ENCODE measurements at regions not wholly inside any gene's neighbourhood (a gene's known extent, or its start where the extent isn't known, plus 50 kb on each side); places are given as distances from the start of the nearest gene placed in this dataset.
A peak's percentile ranks its signal among the peaks of the same experiment; 100 is the strongest.
"Not testable (repeated sequence)": the region's sequence is repeated elsewhere in the genome, so short reads cannot be mapped to it uniquely, and the experiment has no call there.

DNA sequence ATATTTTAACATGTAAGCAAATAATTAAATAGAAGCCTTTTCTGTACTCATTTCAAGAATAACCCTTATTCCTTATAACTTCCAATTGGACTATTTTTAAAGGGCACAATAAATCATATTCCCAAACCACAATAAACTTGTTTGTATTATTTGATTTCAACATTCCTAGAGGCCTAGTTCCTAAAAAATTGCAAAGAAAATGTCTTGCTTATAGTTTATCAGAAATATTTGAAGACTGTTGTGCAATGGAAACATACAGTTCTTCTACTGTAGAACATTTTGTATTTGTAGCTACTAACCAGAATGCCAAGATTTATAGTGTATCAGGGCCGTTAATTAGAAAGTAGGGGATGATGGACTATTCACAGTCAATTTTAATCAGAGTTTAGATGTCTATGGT lies 1037.0 kb upstream of the CDH18 start:
- DNase-seq: no peak

- DNase-seq: no peak
These were observed 1025.2 kb upstream of the CDH18 start for GRCh38 chr5:21013237-21013636.

DNA sequence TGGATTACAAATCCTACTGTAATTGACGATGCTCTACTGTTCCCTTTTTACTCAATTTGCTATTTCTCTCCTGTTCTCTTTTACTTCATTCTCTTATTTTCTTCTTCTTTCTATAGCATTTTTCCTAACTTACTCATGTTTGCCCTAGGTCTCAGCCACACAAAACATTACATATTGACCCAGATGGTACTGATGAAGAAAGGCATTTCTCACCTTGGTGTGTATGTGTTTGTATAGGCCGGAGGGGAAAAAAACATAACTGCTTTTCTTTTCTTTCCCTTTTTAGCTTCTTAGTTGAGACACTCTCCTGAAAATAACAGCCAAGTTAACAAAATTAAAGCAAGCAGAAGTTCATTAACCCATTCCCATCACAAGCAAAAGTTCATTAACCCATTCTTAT lies 1019.8 kb upstream of the CDH18 start:
- DNase-seq: no peak

- DNase-seq: not testable (repeated sequence)
These were observed 1000.9 kb upstream of the CDH18 start for GRCh38 chr5:20988933-20989332.

- DNase-seq: no peak
These were observed 997.8 kb upstream of the CDH18 start for GRCh38 chr5:20985754-20986153.

- peak; percentile 22 for DNase-seq
These were observed 986.4 kb upstream of the CDH18 start for GRCh38 chr5:20974426-20974825.

GRCh38 chr5:20972419-20972925 lies 984.5 kb upstream of the CDH18 start:
- DNase-seq: peak; percentile 30

DNA sequence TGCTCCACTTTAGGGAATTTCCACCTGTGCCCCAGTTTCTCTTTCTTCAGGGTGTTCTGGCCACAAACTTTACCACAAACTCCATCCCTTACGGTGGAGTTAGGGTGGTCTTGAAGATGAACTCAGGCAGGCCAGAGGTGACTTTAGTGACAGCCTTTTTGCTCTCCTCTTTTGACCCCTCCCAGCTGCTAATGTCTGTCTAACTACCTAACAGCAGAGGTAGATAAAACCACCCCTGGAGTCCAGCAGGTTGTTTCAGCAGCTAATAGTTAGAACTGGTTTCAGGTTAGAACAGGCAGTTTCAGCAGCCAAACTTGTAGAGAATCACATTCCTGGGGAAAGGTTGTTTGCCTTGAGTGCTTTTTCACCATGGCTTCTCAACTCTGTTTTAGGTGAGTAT lies 971.3 kb upstream of the CDH18 start:
- no peak for DNase-seq

DNA sequence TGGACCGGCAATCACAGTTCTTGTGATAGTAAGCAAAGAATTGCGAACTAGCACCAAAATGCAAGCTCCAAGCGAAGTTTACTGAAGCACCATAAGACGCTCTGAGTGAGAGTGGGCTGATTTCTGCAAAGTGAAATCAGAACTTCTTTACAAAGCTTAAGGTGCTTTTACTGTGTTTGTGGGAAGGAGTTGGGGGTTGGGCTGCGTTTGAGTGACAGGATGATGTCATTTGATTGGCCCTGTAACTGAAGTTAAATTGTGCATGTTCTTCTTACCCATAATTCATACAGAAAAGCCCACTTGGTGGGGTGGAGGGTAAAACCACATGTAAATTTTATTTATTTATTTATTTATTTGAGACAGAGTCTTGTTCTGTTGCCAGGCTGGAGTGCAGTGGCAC lies 970.6 kb upstream of the CDH18 start:
- DNase-seq: no peak

GRCh38 chr5:20956134-20956533 lies 968.1 kb upstream of the CDH18 start:
- no peak for DNase-seq

GRCh38 chr5:20949636-20950035 lies 961.6 kb upstream of the CDH18 start:
- DNase-seq: no peak

GRCh38 chr5:20943183-20943971 lies 955.4 kb upstream of the CDH18 start:
- DNase-seq: not testable (repeated sequence)

GRCh38 chr5:20942603-20943002 lies 954.6 kb upstream of the CDH18 start:
- DNase-seq: not testable (repeated sequence)

GRCh38 chr5:20940786-20941185 lies 952.8 kb upstream of the CDH18 start:
- DNase-seq: not testable (repeated sequence)

- not testable (repeated sequence) for DNase-seq
These were observed 902.9 kb upstream of the CDH18 start for GRCh38 chr5:20890936-20891335.

DNA sequence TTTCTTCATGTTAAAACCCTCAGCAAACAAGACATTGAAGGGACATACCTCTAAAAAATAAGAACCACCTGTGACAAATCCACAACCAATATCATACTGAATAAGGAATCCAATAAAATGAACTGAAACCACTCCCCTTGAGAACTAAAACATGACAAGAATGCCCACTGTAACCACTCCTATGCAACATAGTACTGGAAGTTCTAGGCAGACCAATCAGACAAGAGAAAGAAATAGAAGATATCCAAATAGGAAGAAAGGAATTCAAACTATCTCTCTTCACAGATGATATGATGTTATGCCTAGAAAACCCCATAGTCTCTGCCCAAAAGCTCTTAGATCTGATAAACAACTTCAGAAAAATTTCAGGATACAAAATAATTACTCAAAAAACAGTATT lies 887.7 kb upstream of the CDH18 start:
- not testable (repeated sequence) for DNase-seq

- not testable (repeated sequence) for DNase-seq
These were observed 877.9 kb upstream of the CDH18 start for GRCh38 chr5:20865892-20866291.

DNA sequence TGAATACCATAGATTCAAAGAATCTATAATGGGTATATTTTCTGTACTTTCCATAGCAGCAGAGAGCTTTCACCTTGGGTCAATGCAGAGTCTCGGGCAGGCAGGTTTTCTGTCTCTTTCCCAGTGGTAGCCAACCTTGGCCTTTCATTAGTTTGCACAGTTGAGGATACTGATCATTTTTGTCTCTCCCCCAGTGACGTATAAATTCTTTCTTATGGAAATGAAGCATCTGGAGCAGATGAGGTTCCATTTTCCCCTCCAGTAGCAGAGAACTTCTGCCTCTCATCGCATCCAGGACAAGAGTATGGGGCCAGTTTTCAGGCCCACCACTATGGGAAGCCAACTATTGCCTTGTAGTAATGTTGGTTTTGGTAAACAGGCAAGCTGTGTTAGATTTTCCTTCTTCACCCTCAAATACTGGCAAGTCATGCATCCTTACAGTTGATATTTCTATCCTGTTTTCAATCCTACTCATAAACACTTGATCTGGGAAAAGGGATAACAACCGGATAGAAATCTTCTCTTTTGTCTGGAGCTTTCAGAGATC lies 845.2 kb upstream of the CDH18 start:
- peak; percentile 34 for DNase-seq

DNA sequence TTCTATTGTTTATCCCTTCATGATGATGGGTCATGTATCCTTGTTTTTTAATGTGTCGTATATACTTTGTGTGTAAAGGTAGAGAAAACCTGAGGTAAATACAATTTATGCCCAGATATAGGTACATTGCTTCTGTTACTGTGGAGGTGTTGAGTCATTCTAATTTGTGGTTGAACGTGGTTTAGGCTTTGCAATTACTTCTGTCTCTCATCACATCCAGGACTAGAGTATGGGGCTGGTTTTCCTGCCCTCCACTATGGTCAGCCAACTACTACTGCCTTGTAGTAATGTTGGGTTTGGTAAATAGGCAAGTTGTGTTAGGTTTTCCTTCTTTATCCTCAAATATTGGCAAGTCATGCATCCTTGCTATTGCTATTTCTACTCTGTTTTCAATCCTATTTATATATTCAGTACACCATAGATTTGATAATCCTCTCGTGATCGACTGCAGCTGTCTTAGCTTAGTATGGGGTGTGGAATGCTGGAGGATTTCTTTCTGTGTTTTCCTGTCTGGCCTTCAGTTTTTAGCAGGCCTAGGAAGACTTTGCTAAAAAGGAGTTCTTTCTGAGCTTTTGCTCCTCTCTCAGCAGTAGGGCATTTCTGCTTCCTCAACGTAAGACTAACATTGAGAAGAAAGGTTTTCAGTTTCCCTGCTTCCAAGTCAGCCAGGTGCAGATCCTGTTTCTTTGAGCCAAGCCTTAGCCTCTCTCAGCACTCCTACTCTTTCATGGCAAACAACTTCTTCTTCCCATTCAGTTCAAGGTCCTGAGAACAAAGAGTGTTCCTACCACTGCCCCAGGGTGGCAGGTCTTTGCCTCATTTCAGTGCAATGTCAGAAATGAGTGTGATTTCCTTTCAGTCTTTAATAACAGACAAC lies 844.4 kb upstream of the CDH18 start:
- no peak for DNase-seq

GRCh38 chr5:20825951-20826350 lies 838.0 kb upstream of the CDH18 start:
- not testable (repeated sequence) for DNase-seq

DNA sequence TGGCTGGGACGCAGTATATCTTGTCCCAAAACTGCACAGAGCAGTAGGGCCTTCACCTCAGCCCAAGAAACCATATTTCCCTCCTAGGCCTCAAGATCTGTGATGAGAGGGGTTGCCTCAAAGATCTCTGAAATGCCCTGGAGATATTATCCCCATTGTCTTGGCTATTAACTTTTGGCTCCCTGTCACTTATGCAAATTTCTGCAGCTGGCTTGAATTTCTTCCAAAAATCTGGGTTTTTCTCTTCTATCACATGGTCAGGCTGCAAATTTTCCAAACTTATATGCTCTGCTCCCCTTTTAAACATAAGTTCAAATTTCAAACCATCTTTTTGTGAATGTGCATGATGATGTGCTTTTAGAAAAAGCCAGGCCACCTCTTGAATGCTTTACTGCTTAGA lies 809.2 kb upstream of the CDH18 start:
- not testable (repeated sequence) for DNase-seq

GRCh38 chr5:20784755-20785154 lies 796.8 kb upstream of the CDH18 start:
- not testable (repeated sequence) for DNase-seq

- not testable (repeated sequence) for DNase-seq
These were observed 795.5 kb upstream of the CDH18 start for GRCh38 chr5:20783484-20783883.

All from NCI-H1694 treated with DMSO at 0.1 percent for 48 hours (cell line).